ENCODE measurements at regions not wholly inside any gene's neighbourhood (a gene's known extent, or its start where the extent isn't known, plus 50 kb on each side); places are given as distances from the start of the nearest gene placed in this dataset.

GRCh38 chr13:44110091-44110621, 230.5 kb downstream of the LACC1 start:
- no peak for TF ChIP-seq ZNF326 (CRISPR knock-in tag; IDR thresholded peaks at IDR 0.05; ENCODE audit: borderline replicate concordance)
- no peak for TF ChIP-seq ZNF672 (CRISPR knock-in tag; IDR thresholded peaks at IDR 0.05)
- no peak for TF ChIP-seq MYC (CRISPR knock-in tag; IDR thresholded peaks at IDR 0.05; ENCODE audit: borderline replicate concordance)
- TF ChIP-seq ETV5 (CRISPR knock-in tag; IDR thresholded peaks at IDR 0.05; ENCODE audit: borderline replicate concordance): no peak
- no peak for TF ChIP-seq ZNF24 (IDR thresholded peaks at IDR 0.05)
- no peak for TF ChIP-seq ZFP36 (IDR thresholded peaks at IDR 0.05; ENCODE audit: borderline replicate concordance, low read depth, low read length, partially characterized antibody)
